ENCODE measurements at regions not wholly inside any gene's neighbourhood (a gene's known extent, or its start where the extent isn't known, plus 50 kb on each side); places are given as distances from the start of the nearest gene placed in this dataset.

DNA sequence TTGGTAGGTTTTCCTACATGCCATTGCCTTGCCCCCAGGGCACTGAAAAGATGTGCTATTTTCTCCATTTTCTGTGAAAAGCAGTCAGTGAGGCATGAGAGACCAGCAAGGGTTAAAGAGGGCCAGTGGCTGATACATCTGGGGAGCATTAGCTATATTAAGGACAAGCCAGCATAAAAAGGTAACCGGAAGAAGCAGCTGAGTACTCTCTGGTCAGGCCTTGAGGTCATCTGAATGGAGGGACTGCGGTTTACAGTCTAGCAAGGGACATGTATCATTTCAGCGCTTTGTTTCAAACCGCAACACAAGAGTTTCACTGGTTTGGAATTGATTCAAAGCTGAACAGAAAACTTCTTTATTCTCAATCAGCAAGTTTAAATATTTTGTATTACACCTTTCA is 120.4 kb downstream of the EPDR1 start:
- H3K27ac Mint-ChIP-seq: no peak overlapping the region
- no peaks in the 10 kb centered on the region for H3K36me3 Mint-ChIP-seq (ENCODE audit: low read depth)
- H3K27me3 Mint-ChIP-seq (ENCODE audit: low read depth, poor library complexity): no peaks in the 10 kb centered on the region
- no peak for DNase-seq
- TF ChIP-seq, protein P1, sequence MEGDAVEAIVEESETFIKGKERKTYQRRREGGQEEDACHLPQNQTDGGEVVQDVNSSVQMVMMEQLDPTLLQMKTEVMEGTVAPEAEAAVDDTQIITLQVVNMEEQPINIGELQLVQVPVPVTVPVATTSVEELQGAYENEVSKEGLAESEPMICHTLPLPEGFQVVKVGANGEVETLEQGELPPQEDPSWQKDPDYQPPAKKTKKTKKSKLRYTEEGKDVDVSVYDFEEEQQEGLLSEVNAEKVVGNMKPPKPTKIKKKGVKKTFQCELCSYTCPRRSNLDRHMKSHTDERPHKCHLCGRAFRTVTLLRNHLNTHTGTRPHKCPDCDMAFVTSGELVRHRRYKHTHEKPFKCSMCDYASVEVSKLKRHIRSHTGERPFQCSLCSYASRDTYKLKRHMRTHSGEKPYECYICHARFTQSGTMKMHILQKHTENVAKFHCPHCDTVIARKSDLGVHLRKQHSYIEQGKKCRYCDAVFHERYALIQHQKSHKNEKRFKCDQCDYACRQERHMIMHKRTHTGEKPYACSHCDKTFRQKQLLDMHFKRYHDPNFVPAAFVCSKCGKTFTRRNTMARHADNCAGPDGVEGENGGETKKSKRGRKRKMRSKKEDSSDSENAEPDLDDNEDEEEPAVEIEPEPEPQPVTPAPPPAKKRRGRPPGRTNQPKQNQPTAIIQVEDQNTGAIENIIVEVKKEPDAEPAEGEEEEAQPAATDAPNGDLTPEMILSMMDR (IDR thresholded peaks at IDR 0.05): no peak
- H3K4me1 Mint-ChIP-seq: no peaks in the 10 kb centered on the region
- H3K9me3 Mint-ChIP-seq: no peaks in the 10 kb centered on the region
- no peak overlapping the region for H3K4me3 Mint-ChIP-seq

DNA sequence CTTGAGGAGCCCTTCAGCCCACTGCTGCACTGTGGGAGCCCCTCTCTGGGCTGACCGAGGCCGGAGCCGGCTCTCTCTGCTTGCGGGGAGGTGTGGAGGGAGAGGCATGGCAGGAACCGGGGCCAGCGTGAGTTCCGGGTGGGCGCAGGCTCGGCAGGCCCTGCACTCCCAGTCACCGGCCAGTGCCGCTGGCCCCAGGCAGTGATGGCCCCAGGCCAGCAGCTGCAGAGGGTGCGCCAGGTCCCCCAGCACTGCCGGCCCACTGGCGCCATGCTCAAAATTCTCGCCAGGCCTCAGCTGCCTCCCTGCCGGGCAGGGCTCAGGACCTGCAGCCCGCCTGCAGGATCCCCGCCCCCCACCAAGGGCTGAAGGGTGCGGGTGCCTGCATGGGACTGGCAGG is 128.4 kb upstream of the STARD3NL start:
- peaks cover 35% of the 10 kb centered on the region for H3K9me3 Mint-ChIP-seq
- H3K4me3 Mint-ChIP-seq: no peak overlapping the region
- no peaks in the 10 kb centered on the region for H3K36me3 Mint-ChIP-seq (ENCODE audit: low read depth)
- TF ChIP-seq, protein P1 (IDR thresholded peaks at IDR 0.05): no peak
- no peak for DNase-seq
- no peak overlapping the region for H3K27ac Mint-ChIP-seq
- H3K4me1 Mint-ChIP-seq: peaks cover 6% of the 10 kb centered on the region
- peaks cover 6% of the 10 kb centered on the region for H3K27me3 Mint-ChIP-seq (ENCODE audit: low read depth, poor library complexity)

- TF ChIP-seq, protein P1 (IDR thresholded peaks at IDR 0.05): no peak
- no peak overlapping the region for H3K27ac Mint-ChIP-seq
- H3K27me3 Mint-ChIP-seq (ENCODE audit: low read depth, poor library complexity): peaks cover 6% of the 10 kb centered on the region
- DNase-seq: no peak
- H3K4me3 Mint-ChIP-seq: no peak overlapping the region
- peaks cover 35% of the 10 kb centered on the region for H3K9me3 Mint-ChIP-seq
- no peaks in the 10 kb centered on the region for H3K36me3 Mint-ChIP-seq (ENCODE audit: low read depth)
- H3K4me1 Mint-ChIP-seq: peaks cover 6% of the 10 kb centered on the region
Measured at GRCh38 chr7:38051311-38051710, 126.7 kb upstream of the STARD3NL start.

DNA sequence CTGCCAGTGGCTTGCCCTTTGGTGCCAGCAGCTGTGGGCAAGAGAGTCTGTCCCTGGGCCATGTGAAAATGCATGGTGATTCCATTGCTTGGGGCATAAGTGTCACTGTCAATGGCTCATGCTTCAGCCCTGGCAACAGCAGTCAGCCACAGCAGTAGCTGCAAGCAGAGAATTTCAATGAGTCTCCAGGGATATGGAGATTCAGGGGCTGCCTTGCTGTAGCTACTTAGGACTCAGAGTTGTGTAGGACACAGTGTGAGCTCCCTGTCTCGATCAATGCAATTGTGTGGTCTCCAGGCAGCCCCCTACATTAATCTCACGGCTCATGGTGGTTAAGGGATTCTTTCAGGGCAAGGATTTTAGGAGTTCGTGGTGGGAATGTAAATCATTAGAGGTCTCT is 126.3 kb upstream of the STARD3NL start:
- TF ChIP-seq, protein P1 (IDR thresholded peaks at IDR 0.05): no peak
- no peak for DNase-seq
- Mint-ChIP-seq H3K4me1 (peaks cover 6% of the 10 kb centered on the region), H3K27ac (no peak overlapping the region), H3K4me3 (no peak overlapping the region), H3K27me3 (ENCODE audit: low read depth, poor library complexity) (peaks cover 6% of the 10 kb centered on the region), H3K9me3 (peaks cover 35% of the 10 kb centered on the region), H3K36me3 (ENCODE audit: low read depth) (no peaks in the 10 kb centered on the region)

DNA sequence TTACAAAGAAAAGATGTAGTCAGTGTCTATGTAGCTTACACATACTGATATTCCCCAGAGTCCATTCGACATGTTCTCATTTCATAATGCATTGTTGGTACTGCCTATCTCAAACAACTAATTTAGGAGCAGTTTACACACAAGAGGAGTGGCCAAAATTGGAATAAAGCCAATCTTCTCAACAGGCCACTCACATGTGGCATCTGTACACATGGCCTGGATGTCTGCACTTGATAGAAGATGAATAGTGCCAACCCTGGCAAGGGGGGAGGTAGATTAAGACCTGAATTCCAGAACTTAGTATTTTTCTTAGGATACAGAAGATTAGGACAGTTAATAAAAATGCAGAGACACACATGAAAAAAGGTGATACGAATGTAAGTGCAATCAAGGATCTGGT is 125.3 kb upstream of the STARD3NL start:
- Mint-ChIP-seq H3K36me3 (ENCODE audit: low read depth) (no peaks in the 10 kb centered on the region), H3K27me3 (ENCODE audit: low read depth, poor library complexity) (peaks cover 6% of the 10 kb centered on the region), H3K9me3 (peaks cover 30% of the 10 kb centered on the region), H3K4me1 (peaks cover 6% of the 10 kb centered on the region), H3K27ac (no peak overlapping the region), H3K4me3 (no peak overlapping the region)
- TF ChIP-seq, protein P1 (IDR thresholded peaks at IDR 0.05): no peak
- DNase-seq: no peak

GRCh38 chr7:38054199-38054598 is 123.8 kb upstream of the STARD3NL start:
- Mint-ChIP-seq H3K4me3 (no peak overlapping the region), H3K9me3 (peaks cover 16% of the 10 kb centered on the region), H3K36me3 (ENCODE audit: low read depth) (no peaks in the 10 kb centered on the region), H3K4me1 (peaks cover 6% of the 10 kb centered on the region), H3K27me3 (ENCODE audit: low read depth, poor library complexity) (peaks cover 6% of the 10 kb centered on the region), H3K27ac (no peak overlapping the region)
- TF ChIP-seq, protein P1 (IDR thresholded peaks at IDR 0.05): no peak
- DNase-seq: no peak

Data from nephron progenitor cell (in vitro differentiated cells).